ENCODE measurements at regions not wholly inside any gene's neighbourhood (a gene's known extent, or its start where the extent isn't known, plus 50 kb on each side); places are given as distances from the start of the nearest gene placed in this dataset.
"Not testable (repeated sequence)": the region's sequence is repeated elsewhere in the genome, so short reads cannot be mapped to it uniquely, and the experiment has no call there.

DNA sequence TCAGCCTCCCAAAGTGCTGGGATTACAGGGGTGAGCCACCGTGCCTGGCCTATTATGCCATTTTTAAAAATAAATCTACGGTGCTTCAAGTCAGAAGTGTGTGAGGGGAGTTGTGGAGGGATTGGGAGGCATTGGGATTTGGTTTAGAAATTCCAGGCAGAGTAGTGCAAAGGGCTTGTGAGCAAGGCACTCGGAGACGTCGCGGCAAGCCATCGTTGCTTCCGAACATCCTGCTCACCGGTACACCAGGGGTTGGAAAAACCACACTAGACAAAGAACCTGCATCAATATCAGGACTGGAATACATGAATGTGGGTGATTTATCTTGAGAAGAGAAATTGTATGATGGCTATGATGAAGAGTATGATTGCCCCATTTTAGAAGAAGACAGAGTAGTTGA lies 227.0 kb downstream of the ALG10 start (continued):
- TF ChIP-seq, protein P1, sequence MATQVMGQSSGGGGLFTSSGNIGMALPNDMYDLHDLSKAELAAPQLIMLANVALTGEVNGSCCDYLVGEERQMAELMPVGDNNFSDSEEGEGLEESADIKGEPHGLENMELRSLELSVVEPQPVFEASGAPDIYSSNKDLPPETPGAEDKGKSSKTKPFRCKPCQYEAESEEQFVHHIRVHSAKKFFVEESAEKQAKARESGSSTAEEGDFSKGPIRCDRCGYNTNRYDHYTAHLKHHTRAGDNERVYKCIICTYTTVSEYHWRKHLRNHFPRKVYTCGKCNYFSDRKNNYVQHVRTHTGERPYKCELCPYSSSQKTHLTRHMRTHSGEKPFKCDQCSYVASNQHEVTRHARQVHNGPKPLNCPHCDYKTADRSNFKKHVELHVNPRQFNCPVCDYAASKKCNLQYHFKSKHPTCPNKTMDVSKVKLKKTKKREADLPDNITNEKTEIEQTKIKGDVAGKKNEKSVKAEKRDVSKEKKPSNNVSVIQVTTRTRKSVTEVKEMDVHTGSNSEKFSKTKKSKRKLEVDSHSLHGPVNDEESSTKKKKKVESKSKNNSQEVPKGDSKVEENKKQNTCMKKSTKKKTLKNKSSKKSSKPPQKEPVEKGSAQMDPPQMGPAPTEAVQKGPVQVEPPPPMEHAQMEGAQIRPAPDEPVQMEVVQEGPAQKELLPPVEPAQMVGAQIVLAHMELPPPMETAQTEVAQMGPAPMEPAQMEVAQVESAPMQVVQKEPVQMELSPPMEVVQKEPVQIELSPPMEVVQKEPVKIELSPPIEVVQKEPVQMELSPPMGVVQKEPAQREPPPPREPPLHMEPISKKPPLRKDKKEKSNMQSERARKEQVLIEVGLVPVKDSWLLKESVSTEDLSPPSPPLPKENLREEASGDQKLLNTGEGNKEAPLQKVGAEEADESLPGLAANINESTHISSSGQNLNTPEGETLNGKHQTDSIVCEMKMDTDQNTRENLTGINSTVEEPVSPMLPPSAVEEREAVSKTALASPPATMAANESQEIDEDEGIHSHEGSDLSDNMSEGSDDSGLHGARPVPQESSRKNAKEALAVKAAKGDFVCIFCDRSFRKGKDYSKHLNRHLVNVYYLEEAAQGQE (IDR thresholded peaks at IDR 0.05): no peak
- no peak for TF ChIP-seq YY1 (IDR thresholded peaks at IDR 0.05)
- no peak for TF ChIP-seq EGR1 (IDR thresholded peaks at IDR 0.05; ENCODE audit: low read depth in 2 of 2)
- TF ChIP-seq SP1 (IDR thresholded peaks at IDR 0.05): no peak
- no peak for TF ChIP-seq HNF4A (conservative IDR thresholded peaks at IDR 0.05)

DNA sequence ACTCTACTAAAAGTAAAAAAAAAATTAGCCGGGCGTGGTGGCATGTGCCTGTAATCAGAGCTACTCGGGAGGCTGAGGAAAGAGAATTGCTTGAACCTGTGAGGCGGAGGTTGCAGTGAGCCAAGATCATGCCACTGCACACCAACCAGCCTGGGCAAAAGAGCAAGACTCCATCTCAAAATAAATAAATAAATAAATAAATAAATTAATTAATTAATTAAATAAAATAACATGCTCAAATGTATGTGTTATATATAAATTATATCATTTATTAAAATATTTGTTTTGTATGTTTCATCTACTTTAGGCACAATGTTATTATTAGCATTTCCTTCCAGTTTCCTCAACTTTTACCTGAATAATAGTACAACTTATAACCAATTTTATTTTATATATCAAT lies 229.6 kb downstream of the ALG10 start:
- not testable (repeated sequence) for H3K9ac ChIP-seq (ENCODE audit: low read depth in 1 of 2, low read length in 2 of 2); H3K27ac ChIP-seq (ENCODE audit: low read depth in 1 of 2, low read length in 2 of 2); H3K9me3 ChIP-seq (ENCODE audit: control insufficient read depth in 4 of 4, low read length in 3 of 4); DNase-seq (ENCODE audit: low spot score); H3K4me1 ChIP-seq (ENCODE audit: control insufficient read depth in 4 of 4, insufficient read depth in 4 of 4, low read length in 3 of 4); H3K4me3 ChIP-seq (ENCODE audit: low read depth in 1 of 3, low read length in 3 of 3); H3K36me3 ChIP-seq (ENCODE audit: control insufficient read depth in 4 of 4, insufficient read depth in 3 of 4, low read depth in 1 of 4, low read length in 3 of 4); H3K27me3 ChIP-seq (ENCODE audit: control insufficient read depth in 4 of 4, insufficient read depth in 4 of 4, low read length in 3 of 4)
- 90% methylated on average over 4 of the region's 4 CpGs for WGBS

DNA sequence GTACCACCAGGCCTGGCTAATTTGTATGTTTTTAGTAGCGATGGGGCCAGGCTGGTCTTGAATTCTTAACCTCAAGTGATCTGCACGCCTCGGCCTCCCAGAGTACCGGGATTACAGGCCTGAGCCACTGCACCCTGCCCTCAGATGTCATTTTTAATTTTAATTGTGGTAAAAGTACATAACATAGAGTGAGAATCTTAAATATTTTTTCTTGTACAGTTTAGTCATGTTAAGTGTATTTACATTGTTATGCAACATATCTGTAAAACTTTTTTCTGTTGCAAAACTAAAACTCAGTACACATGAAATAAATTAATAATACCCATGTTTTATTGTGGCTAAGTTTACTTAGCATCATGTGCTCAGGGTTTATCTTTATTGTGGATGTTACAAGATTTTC lies 231.4 kb downstream of the ALG10 start:
- 69% methylated on average over 4 of the region's 4 CpGs for WGBS
- no peaks in the 10 kb centered on the region for H3K36me3 ChIP-seq (ENCODE audit: control insufficient read depth in 4 of 4, insufficient read depth in 3 of 4, low read depth in 1 of 4, low read length in 3 of 4)
- H3K4me1 ChIP-seq (ENCODE audit: control insufficient read depth in 4 of 4, insufficient read depth in 4 of 4, low read length in 3 of 4): no peaks in the 10 kb centered on the region
- H3K9me3 ChIP-seq (ENCODE audit: control insufficient read depth in 4 of 4, low read length in 3 of 4): no peaks in the 10 kb centered on the region
- no peak for TF ChIP-seq SP1 (IDR thresholded peaks at IDR 0.05)
- no peak for TF ChIP-seq HNF4A (conservative IDR thresholded peaks at IDR 0.05)
- no peak for TF ChIP-seq EGR1 (IDR thresholded peaks at IDR 0.05; ENCODE audit: low read depth in 2 of 2)
- TF ChIP-seq YY1 (IDR thresholded peaks at IDR 0.05): no peak
- TF ChIP-seq RAD21 (IDR thresholded peaks at IDR 0.05): no peak
- TF ChIP-seq FOXA2 (IDR thresholded peaks at IDR 0.05): no peak
- TF ChIP-seq, protein P2, sequence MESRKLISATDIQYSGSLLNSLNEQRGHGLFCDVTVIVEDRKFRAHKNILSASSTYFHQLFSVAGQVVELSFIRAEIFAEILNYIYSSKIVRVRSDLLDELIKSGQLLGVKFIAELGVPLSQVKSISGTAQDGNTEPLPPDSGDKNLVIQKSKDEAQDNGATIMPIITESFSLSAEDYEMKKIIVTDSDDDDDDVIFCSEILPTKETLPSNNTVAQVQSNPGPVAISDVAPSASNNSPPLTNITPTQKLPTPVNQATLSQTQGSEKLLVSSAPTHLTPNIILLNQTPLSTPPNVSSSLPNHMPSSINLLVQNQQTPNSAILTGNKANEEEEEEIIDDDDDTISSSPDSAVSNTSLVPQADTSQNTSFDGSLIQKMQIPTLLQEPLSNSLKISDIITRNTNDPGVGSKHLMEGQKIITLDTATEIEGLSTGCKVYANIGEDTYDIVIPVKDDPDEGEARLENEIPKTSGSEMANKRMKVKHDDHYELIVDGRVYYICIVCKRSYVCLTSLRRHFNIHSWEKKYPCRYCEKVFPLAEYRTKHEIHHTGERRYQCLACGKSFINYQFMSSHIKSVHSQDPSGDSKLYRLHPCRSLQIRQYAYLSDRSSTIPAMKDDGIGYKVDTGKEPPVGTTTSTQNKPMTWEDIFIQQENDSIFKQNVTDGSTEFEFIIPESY (IDR thresholded peaks at IDR 0.05): no peak
- no peak for TF ChIP-seq TAF1 (conservative IDR thresholded peaks at IDR 0.05)
- no peak for TF ChIP-seq JUND (IDR thresholded peaks at IDR 0.05)
- no peak for TF ChIP-seq HNF4G (IDR thresholded peaks at IDR 0.05)
- TF ChIP-seq GABPA (IDR thresholded peaks at IDR 0.05 in 1 of 2, conservative IDR thresholded peaks at IDR 0.05 in 1 of 2): no peak
- TF ChIP-seq, protein P3, sequence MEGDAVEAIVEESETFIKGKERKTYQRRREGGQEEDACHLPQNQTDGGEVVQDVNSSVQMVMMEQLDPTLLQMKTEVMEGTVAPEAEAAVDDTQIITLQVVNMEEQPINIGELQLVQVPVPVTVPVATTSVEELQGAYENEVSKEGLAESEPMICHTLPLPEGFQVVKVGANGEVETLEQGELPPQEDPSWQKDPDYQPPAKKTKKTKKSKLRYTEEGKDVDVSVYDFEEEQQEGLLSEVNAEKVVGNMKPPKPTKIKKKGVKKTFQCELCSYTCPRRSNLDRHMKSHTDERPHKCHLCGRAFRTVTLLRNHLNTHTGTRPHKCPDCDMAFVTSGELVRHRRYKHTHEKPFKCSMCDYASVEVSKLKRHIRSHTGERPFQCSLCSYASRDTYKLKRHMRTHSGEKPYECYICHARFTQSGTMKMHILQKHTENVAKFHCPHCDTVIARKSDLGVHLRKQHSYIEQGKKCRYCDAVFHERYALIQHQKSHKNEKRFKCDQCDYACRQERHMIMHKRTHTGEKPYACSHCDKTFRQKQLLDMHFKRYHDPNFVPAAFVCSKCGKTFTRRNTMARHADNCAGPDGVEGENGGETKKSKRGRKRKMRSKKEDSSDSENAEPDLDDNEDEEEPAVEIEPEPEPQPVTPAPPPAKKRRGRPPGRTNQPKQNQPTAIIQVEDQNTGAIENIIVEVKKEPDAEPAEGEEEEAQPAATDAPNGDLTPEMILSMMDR (IDR thresholded peaks at IDR 0.05; ENCODE audit: low read depth, low read length, missing input control): no peak
- no peak for TF ChIP-seq FOXA1 (IDR thresholded peaks at IDR 0.05)
- no peak for TF ChIP-seq RXRA (IDR thresholded peaks at IDR 0.05)
- TF ChIP-seq NR2F2 (IDR thresholded peaks at IDR 0.05): no peak
- TF ChIP-seq, protein P1 (IDR thresholded peaks at IDR 0.05): no peak
- TF ChIP-seq, protein P4, sequence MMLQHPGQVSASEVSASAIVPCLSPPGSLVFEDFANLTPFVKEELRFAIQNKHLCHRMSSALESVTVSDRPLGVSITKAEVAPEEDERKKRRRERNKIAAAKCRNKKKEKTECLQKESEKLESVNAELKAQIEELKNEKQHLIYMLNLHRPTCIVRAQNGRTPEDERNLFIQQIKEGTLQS (IDR thresholded peaks at IDR 0.05): no peak
- TF ChIP-seq, protein P5, sequence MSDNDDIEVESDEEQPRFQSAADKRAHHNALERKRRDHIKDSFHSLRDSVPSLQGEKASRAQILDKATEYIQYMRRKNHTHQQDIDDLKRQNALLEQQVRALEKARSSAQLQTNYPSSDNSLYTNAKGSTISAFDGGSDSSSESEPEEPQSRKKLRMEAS (IDR thresholded peaks at IDR 0.05): no peak
- no peak overlapping the region for H3K9ac ChIP-seq (ENCODE audit: low read depth in 1 of 2, low read length in 2 of 2)
- no peak for DNase-seq (ENCODE audit: low spot score)
- H3K27me3 ChIP-seq (ENCODE audit: control insufficient read depth in 4 of 4, insufficient read depth in 4 of 4, low read length in 3 of 4): peaks cover 0 to 2% (median 0%) of the 10 kb centered on the region in 4 donors
- no peak overlapping the region for H3K27ac ChIP-seq (ENCODE audit: low read depth in 1 of 2, low read length in 2 of 2)
- H3K4me3 ChIP-seq (ENCODE audit: low read depth in 1 of 3, low read length in 3 of 3): no peak overlapping the region
